HG02938 (cell line): ENCODE measurements at regions not wholly inside any gene's neighbourhood (a gene's known extent, or its start where the extent isn't known, plus 50 kb on each side); places are given as distances from the start of the nearest gene placed in this dataset.

Experiments used
- ATAC-seq: cut with Tn5 transposase; IDR thresholded peaks from one replicate; pipeline ENCODE4 v1.9.1; 2021; ENCODE audit warnings: mild to moderate bottlenecking, moderate library complexity; ENCODE audit not compliant: unreplicated experiment

DNA sequence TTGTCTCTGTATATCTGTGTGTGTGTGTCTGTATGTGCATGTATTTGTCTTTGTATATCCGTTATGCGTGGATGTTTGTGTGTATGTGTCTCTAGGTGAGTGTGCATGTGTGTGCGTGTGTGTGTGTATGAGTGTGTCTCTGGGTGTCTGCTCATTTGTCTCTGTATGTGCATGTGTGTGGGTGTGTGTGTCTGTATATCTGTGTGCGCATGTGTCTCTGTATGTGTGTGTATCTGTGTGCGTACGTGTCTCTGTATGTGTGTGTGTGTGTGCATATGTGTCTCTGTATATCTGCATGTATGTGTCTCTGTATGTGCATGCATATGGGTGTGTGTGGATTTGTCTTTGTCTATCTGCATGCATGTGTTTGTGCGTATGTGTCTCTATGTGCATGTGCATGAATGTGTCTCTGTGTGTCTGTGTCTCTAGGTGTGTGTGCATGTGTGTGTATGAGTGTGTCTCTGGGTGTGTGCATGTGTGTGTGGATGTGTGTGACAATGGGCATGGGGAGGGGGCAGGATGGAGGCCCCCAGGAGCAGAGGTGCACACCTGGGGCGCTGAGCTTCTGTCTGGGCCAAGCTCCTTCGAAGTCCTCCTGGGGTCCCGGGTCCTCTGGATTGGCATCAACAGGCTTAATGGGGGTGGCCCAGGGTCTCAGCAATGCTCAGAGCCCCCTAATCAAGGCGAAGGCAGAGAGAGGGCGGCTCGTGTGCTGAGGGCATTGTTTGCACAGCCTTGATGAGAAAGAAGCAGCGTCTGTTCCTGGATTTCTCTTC is 373.4 kb upstream of the IRX4 start:
- no peak for ATAC-seq

DNA sequence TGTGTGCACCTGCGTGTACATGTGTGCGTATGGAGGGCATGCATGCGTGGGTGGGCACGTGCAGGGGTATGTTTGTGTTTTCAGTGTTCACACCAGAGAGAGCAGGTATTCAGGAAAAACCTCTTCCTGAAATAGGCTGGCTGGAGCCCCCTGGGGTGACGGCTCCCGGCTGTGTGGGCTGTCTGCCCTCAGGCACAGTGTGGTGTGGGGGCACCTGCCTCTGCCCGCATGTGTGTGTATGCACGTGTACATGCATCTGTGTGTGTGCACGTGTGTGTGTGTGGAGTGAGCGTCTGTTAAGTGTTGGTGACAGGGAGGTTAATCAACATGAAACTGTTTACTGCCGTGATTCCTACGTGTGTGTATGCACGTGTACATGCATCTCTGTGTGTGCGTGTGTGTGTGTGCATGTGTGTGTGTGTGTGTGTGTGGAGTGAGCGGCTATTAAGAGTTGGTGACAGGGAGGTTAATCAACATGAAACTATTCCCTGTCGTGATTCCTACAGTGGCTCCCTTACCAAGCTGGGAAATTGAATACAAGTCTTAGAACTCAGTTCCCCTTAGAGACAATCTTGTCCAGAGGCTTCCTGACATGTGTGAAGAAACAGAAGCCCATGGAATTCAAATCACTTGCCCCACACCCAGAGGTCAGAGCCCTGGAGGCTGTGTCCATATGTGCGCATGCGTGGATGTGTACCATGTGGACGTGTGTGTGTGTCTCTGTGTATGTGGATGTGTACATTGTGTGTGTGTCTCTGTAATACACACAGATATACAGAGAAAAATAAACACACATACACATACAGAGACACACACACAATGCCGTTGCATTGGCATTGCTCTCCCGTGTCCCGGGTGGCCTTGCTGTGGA is 372.4 kb upstream of the IRX4 start:
- ATAC-seq = no peak

DNA sequence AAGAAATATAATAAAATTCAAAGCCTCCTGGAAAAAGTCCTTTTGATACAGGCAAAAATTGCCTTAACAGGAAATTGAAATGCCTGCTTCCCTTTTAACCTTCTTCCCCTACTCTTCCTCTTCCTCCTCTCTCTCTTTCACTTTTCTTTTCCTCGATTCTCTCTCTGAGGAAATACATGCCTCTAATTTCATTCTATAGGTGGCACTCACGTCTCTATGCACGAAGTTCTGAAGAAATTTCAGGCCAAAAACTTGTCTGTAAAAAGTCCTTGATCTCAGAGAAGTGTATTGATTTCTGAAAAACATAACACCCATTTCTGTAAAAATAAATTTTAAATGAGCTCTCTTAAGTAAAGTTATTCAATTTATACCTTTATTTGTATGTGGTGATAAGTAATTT is 371.7 kb upstream of the IRX4 start:
- no peak for ATAC-seq

DNA sequence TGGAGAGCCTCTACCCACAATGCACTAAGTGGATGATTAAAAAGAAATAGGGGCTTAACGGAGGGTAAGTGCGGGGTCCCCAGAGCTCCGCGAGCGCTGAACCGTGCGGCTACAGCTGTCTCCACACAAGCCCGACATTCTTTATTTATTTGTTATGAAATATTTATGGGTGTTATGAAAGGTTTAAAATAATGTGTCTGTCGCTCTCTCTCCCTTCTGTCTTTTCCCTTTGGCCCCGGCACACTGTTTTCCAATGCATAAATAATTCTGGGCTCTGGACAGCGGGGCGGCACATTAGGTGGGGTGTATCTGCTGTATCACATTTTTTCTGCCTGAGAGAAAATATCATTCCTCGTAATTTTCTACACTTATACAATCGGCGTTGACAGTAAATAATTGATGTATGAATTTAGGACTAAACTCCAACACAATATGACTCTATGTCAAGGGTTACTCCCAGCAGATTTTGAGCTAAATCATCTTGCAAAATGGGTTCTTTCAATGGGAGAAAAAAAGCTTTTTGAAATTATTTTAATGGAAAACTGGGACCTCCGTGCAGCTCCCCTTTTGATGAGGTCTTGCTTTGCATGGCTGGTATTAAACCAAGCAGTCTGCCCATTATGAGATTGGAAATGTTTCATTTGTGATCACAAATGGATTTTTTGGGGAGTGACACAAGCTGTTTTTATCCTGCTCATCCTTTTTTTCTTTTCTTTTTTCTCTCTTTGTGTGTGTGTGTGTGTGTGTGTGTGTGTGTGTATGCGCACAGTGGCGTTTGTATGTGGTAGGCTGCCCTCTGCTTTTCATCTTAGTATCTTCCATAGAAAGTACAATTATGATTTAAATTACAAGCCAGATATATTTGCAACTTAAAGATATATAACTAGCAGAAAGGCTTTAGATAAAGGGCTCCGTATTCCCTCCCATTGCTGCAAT is 370.6 kb upstream of the IRX4 start:
- ATAC-seq = no peak

DNA sequence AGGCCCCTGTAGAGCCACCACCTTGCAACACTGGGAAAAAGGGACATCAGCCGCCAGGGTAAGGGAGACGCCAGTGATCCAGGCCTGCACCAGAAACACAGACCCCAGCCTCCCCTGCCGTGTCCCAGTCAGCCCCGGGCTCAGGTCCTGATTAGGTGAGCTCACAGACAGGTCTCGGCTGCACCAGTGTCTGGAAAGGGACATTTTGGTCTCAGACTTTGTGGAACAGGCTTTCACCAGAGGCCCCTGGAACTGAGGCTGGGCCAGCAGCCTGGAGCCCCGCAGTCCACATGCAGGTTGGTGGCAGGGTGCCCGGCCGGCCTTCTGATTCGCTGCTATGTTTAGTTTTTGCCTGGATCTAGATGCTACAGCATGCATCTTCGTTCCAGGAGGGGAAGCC is 369.0 kb upstream of the IRX4 start:
- ATAC-seq = no peak

DNA sequence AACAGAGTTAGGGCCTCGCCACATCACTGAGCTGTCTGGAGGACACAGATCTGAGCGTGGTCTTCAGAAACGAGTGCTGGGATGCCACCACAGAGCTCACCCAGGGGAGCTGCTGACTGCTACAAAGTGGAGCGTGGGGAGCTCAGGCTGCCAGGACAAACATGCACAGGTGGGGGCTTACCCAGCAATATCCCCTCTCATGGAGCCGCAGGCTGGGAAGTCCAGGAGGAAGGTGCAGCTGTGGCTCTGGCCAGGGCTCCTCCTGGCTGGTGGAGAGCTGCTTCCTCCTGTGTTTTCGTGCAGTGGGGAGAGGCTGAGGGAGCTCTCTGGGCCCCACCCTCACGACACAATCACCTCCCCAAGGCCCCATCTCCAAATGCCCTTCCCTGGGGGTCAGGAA is 368.6 kb upstream of the IRX4 start:
- no peak for ATAC-seq

DNA sequence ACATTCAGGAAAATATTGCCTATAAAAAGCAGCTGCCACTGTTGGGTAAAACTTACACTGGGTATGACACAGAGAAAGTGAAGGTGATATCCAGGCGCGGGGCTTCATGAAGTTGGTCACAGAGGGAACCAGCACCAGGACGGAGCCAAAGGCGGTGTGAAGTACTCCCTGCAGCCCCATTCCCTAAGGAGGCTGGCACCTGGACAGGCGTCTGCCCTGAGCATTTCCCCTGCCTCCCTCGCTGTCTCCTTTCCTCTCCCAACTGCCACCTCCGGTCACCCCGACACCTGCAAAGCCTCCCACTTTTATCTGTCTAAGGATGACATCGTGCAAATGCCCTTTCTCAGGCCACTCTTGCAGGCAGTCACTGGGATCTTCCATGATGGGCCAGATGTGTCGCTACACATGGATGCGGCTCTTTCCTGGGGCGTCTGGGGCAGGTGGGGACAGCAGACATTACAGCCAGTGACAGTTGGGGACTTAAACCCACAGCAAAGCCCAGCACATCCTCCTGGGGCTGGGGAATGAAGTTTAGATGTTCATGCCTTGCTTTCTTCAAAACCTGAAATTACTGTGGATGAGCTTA is 367.7 kb upstream of the IRX4 start:
- ATAC-seq = no peak

DNA sequence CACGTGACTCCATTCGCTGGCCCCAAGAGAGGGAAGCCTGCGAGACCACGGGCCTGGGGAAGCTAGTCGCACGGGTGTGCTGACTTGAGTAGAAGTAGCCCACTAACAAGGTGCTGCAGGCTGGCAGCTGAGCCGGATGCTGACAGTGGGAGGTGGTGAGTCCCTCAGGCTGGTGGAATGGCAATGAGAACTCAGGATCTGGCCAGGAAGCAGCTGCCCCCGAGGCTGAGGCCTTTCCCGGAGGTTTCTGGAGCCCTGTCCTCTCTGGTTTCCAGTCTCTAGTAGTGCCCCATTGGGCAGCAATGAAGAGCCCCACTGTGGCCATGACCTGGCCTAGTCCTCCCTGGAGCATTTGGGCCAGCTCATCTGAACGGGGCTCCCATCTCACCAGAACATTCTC is 366.7 kb upstream of the IRX4 start:
- ATAC-seq = no peak

DNA sequence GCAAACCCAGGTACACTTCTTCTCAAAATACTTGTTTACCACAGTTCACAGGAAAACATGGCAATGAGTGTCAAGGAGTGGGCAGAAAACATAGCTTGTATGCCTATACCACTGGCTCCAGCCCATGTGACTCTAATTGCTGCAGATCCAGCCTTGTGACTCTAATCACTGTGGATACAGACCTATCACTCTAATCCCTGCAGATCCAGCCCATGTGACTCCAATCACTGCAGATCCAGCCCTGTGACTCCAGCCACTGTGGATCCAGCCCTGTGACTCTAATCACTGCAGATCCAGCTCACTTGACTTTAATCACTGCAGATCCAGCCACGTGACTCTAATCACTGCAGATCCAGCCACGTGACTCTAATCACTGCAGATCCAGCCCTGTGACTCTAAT is 366.3 kb upstream of the IRX4 start:
- no peak for ATAC-seq

DNA sequence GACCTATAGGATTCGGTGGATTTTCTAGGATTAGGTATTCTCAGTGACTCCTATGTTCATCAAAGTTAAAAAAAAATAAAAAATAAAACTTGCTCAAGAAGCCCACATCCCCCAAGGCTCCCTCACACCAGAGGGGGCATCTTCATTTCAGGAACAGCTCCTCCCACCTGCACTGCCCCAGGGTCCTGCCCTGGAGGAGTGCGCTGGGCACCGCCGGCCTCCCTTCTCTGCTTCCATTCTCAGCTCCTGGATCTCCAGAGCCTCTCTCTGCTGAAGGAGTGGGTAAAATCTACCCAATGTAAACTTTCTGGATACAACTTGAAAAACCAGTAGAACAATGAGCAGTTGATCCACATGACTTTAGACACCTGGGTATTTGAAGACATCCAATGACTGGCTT is 359.8 kb upstream of the IRX4 start:
- ATAC-seq = no peak

DNA sequence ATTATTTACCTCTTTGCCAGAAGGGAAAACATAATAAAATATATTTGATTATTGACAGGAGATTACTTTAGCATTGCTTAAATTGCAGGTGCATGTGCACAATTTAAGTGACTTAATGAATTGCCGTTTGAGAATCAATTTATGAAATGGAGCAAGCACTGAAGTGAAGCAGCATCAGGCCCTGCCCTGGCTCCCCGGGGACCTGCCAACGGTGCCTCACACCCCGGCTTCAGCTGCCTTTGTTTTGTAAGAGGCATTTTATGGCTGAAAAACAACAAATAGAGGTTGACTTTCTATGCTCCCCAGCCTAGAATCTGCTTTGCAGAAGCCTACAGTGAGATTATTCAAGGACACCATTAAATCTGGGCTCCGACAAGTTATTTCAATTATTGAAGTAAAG is 359.1 kb upstream of the IRX4 start:
- no peak for ATAC-seq

DNA sequence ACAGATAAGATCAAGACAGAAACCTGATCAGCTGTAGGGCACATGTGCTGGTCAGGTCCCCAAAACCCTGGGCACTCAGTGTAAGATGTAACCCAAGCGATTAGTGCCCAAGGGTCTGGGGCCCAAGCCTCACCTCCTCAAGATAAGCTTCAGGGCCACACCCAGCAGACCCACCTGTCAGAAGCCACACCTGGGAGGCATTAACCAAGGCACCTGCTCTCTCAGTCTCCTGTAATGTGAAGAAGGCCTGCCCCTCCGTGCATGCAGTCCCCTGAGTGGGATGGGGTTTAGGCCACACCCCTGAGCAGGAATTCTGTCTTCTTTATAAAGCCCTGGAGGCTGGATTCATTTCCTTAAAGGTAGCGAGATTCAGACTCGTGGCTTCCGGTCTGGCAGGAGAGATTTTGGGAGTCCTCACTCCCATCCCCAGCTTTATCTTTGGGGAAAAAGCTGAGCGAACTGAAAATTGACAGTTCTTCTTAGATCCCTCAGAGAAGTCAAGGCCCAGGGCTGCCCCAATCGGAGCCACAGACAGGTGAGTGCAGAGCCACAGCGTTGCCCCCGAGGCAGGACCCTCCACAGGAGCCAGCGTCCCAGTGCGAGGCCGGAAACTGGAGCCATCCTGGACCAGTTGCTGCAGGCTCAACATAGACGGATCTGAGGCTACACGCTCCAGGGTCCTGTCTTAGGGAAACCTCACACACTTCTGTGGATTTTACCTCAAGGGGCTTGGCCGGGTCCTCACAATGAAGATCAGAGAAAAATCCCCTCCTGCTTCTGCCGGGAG is 357.6 kb upstream of the IRX4 start:
- no peak for ATAC-seq

DNA sequence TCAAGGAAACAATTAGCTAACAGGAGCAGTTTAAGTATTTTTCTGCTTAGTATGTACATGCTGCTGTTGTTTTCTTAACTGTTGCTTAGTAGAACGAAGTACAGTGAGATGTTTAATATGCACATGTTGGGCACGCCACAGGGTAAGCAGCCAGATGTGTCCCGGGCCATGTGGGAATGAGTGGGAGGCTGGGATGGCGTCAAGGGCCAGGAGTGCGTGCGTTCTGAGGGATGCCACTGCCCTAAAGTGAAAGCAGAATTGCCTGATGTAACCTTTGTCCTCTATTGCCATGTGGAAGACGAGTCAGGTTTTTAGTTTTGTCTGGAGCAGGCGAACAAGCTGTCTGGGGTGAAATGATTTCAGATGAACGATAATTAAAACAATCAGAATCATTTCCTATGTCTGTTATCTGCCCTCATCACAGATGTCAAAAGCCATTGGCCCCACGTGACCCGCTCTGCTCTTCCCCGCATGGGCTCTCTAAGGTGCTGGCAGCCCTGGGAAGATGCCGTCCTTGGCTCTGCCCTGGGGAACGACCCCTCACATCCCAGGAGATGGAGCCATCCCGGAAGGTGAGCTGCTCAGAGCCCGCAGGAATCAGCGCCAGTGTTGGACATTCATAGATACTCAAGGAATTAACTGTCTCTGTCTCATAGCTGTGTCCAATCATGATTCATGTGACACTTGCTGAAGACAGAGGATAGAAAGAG is 356.6 kb upstream of the IRX4 start:
- ATAC-seq = no peak

DNA sequence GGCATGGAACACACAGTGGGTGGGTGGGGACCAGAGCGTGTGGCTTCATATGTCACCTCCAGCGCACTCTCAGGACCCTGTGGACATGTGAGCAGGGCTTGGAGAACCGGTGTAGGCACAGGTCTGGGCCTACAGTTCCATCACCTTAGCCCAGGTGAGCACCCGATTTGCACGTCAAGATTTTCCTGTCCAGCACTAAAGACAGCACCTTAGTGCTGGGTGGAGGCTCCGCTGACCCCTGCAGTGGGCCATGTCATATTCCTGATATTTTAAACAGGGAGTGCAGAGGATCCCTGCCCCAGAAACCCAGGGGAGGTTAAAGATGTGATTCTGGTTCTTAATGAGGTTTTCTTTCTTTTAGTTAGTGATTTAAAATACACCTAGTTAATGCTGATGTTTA is 356.0 kb upstream of the IRX4 start:
- ATAC-seq = no peak

DNA sequence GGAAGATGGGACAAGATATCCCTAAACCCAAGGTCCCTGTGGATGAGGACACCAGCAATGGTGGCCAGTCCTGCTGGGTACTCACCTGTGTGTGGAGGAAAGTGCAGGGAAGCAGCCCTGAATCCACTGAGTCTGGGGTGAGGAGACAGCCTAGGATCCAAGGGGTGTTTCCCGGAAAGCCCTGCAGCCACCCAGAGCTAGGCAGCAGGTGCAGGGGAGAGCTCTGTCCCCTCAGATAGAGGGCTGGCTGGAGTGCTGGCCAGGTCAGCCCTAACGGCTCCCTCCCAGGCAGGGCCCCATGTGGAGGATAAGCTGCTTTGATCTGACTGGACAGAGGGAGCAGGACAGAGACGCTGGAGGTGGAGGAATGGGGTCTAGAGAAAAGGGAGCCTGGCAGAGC is 344.7 kb upstream of the IRX4 start:
- no peak for ATAC-seq

DNA sequence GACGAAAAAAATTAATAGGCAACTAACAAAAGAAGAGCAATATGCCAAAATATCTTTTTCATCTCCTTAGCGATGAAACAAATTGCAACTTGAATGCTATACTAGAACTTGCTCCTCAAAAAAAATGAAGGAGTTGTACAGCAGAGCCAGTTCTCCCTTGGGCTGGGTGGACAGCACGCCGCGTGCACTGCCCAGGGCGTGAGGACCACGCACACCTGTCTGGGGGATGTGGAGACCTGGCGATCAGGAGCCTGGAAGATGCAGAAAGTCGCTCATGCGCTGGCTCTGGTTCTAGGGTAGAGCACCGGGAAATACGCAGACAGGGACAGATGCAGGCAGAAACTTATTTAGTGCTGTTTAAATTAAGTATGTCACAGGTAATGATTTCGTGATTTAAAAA is 342.0 kb upstream of the IRX4 start:
- no peak for ATAC-seq

DNA sequence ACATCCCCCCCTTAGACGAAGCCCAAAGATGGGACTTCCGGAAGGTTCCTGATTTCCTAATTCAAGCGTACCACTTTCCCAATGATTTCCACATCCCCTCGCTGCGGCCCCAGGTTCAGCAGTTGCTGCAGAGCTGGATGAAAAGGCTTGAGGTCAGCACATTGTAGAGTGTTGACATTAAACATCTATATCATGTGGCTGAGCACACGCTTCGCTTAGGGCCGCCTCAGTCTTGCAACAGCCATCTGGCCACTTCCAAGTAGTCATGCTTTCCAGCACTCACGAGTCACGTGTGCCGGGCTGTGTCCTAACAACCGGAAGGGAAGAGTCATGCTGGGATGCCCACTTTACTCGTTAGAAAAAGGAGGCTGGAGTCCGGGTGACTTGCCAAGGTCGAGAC is 340.6 kb upstream of the IRX4 start:
- ATAC-seq = no peak

DNA sequence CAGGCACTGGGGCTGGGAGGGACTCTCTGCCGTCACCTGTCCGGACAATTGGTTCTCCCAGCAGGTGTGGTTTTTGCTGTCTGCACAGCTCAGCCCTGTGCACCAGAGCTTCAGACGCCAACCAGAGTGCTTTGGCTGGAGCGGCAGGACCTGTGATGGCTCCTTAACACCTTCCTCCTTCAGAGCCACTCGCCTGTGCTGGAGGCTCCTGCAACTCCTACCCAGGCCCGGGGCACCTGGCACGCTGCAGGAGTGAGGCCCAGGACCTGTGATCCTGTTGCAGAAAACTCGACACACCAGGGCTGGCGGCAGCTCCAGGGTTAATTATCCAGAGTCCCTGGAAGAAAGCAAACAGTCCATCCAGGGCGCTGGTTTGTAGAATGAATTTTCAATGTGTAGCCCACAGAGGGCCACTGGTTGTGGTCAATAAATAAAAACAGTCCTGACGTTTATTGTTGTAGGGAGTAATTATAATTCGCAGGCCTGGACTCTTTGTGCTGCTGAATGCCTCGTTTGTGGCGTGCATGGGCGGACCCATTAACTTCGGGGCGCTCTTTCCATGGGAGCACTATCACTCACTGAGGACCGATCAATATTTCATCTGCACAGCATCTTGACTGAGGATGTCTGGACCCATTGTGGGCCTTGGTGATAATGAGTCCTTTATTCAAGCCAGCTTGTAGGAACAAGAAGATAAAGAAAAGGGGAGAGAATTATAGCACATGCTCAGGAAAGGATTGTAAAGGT is 339.7 kb upstream of the IRX4 start:
- ATAC-seq = no peak

DNA sequence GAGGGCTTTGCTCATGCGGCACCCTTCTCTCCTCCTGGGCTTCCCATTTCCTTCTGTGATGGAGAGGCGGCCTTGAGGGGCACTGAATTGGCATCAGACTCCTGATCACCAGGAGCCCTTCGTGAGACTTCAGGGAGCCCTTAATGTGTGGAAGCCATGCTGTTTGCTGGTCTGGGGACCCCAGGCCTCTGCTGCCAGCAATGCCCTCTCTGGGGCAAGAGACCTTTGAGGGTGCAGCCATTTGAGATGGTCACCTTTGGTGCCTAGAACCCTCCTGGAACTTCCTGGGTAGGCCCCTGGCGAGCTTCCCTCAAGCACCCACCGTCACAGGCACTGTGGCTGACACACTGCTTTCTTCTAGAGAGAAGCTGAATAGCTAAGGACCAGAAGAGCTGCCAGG is 338.7 kb upstream of the IRX4 start:
- no peak for ATAC-seq
